ENCODE measurements at regions not wholly inside any gene's neighbourhood (a gene's known extent, or its start where the extent isn't known, plus 50 kb on each side); places are given as distances from the start of the nearest gene placed in this dataset.
A peak's percentile ranks its signal among the peaks of the same experiment; 100 is the strongest.

- H3K27ac ChIP-seq, result peak overlapping the region in 1 of 2 donors; percentile 59
- TF ChIP-seq CTCF (IDR thresholded peaks at IDR 0.05), result no peak
- DNase-seq (ENCODE audit: low spot score), result no peak
- no peak overlapping the region for H3K4me3 ChIP-seq
Measured at GRCh38 chr7:25775999-25776743, 375.8 kb upstream of the NFE2L3 start.

GRCh38 chr7:25776744-25777123, 375.3 kb upstream of the NFE2L3 start:
- no peak for TF ChIP-seq CTCF (IDR thresholded peaks at IDR 0.05)
- Histone ChIP-seq H3K4me3 (no peak overlapping the region), H3K27ac (no peak overlapping the region)
- no peak for DNase-seq (ENCODE audit: low spot score)

DNA sequence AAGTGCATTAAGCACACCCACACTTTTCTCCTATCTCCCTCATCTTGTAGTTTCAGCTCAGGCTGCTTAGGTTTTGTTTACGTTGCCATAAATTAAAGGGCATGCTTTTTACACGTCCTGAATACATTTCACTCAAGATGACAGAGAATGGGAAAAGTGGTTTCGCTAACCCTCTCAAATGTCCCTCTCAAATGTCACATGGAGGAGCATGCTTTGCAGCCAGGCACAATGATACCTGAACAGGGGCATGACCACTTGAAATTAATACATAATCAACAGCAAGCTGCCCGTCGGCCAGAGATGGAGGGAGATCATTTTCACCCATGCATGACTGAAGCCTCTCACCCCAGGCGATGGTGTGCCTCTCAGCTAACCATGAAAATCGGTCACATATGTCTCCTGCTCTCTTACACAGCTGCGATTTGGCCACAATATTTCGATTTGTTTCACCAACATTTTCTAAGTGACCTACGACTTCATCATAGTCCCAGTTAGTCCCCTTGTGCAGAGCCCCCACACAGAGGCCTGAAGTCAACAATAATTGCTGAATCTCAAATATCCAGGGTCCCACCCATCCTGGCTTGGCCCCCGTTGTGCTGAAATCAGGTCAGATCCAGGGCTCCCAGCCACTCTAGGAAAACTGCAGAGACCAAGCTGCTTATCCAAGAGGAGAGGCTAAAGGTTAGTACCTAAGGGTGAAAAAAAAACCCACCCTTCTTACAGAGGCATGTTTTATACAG, 373.9 kb upstream of the NFE2L3 start:
- DNase-seq (ENCODE audit: low spot score), result no peak
- no peak for TF ChIP-seq CTCF (IDR thresholded peaks at IDR 0.05)
- H3K4me3 ChIP-seq, result no peak overlapping the region
- no peak overlapping the region for H3K27ac ChIP-seq

DNA sequence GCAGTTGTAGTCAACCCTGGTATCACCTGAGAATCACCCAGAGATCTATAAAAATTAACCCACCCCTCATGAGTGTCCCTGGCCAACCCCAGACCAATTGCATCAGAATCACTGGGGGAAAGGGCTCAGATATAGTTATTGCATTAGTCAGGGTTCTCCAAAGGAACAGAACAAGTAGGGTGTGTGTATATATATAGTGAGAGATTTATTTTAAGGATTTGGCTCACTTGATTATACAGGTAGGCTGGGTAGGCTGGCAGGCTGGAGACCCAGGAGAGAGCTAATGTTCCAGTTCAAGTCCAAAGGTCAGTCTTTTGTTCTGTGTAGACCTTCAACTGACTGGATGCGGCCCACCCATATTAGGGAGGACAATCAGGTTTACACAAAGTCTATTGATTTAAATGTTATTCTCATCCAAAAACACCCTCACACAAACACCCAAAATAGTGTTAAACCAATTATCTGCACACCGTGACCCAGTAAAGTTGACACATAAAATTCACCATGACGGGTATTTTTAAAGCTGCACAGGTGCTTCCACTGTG, 372.9 kb upstream of the NFE2L3 start:
- Histone ChIP-seq H3K27ac (no peak overlapping the region), H3K4me3 (no peak overlapping the region)
- no peak for DNase-seq (ENCODE audit: low spot score)
- TF ChIP-seq CTCF (IDR thresholded peaks at IDR 0.05), result no peak

GRCh38 chr7:25780904-25781303, 371.1 kb upstream of the NFE2L3 start:
- Histone ChIP-seq H3K4me3 (no peak overlapping the region), H3K27ac (no peak overlapping the region)
- DNase-seq (ENCODE audit: low spot score), result no peak
- TF ChIP-seq CTCF (IDR thresholded peaks at IDR 0.05), result no peak

GRCh38 chr7:25781704-25782103, 370.3 kb upstream of the NFE2L3 start:
- Histone ChIP-seq H3K4me3 (no peak overlapping the region), H3K27ac (no peak overlapping the region)
- no peak for TF ChIP-seq CTCF (IDR thresholded peaks at IDR 0.05)
- DNase-seq (ENCODE audit: low spot score), result no peak
